Upper lobe of right lung (tissue), 1 donor: ENCODE measurements at regions not wholly inside any gene's neighbourhood (a gene's known extent, or its start where the extent isn't known, plus 50 kb on each side); places are given as distances from the start of the nearest gene placed in this dataset.
"Not testable (repeated sequence)": the region's sequence is repeated elsewhere in the genome, so short reads cannot be mapped to it uniquely, and the experiment has no call there.

Source experiments
- ATAC-seq: fragments of 200-7000 bp; cut with Tn5 transposase; one replicate; pipeline ENCODE4 v1.9.1; 2020; ENCODE audit warnings: mild to moderate bottlenecking, moderate library complexity
- DNase-seq: peaks from one replicate; pipeline ENCODE4 v3.0.0-alpha.2; 2020
- H3K27ac ChIP-seq: fragments of 200-600 bp; one replicate; pipeline ENCODE4 v1.8.0; 2022
- H3K27me3 ChIP-seq: fragments of 200-600 bp; one replicate; pipeline ENCODE4 v1.8.0; 2022; ENCODE audit warnings: mild to moderate bottlenecking
- H3K36me3 ChIP-seq: fragments of 200-600 bp; one replicate; pipeline ENCODE4 v1.8.0; 2022
- H3K4me1 ChIP-seq: fragments of 200-600 bp; one replicate; pipeline ENCODE4 v1.8.0; 2022
- H3K4me3 ChIP-seq: fragments of 200-600 bp; one replicate; pipeline ENCODE4 v1.8.0; 2022; ENCODE audit warnings: mild to moderate bottlenecking
- H3K9me3 ChIP-seq: fragments of 200-600 bp; one replicate; pipeline ENCODE4 v1.8.0; 2022
- CTCF ChIP-seq: fragments of 200-600 bp; IDR thresholded peaks from one replicate; pipeline ENCODE4 v1.8.0; 2022; ENCODE audit warnings: antibody characterized with exemption
- intact Hi-C: fragments of 100-400 bp; cut with DNase I; formaldehyde crosslinking; loops from one replicate; pipeline ENCODE4 v1.11.0; 2022
- donor health status: DM: no; HTN: yes; CAD: no; lungs with severe emphysema.

DNA sequence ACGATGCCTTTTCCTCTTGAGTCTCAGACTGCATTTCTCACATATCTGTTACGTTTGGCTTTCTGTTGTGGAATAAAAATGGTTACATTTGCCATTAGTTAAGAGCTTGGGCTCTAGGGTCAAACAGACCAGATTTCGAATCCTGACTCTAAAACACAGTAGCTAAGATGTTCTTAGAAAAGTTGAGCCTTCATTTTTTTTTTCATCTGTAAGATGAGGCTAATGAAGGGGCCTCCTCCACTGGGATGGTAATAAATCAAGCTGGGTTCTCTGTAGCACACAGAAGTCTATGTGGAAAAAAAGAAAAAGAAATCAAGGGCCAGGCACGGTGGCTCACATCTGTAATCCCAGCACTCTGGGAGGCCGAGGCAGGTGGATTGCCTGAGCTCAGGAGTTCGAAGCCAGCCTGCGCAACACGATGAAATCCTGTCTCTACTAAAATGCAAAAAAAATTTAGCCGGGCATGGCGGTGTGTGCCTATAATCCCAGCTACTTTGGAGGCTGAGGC, 49.9 kb upstream of the CAPRIN1 start:
- TF ChIP-seq CTCF: no peak
- no peak overlapping the region for H3K27ac ChIP-seq
- no peaks in the 10 kb centered on the region for H3K9me3 ChIP-seq
- H3K27me3 ChIP-seq: peaks cover 2% of the 10 kb centered on the region
- ATAC-seq (no peak), DNase-seq (no peak)
- H3K4me3 ChIP-seq: no peak overlapping the region
- H3K36me3 ChIP-seq: no peaks in the 10 kb centered on the region
- intact Hi-C loops: no loop called here
- no peaks in the 10 kb centered on the region for H3K4me1 ChIP-seq

GRCh38 chr11:33999393-33999792, 52.1 kb upstream of the CAPRIN1 start:
- H3K27me3 ChIP-seq: peaks cover 4% of the 10 kb centered on the region
- intact Hi-C loops: no loop called here
- H3K27ac ChIP-seq: no peak overlapping the region
- TF ChIP-seq CTCF: no peak
- no peaks in the 10 kb centered on the region for H3K4me1 ChIP-seq
- no peak overlapping the region for H3K4me3 ChIP-seq
- H3K36me3 ChIP-seq: no peaks in the 10 kb centered on the region
- no peaks in the 10 kb centered on the region for H3K9me3 ChIP-seq
- DNase-seq (no peak), ATAC-seq (no peak)

DNA sequence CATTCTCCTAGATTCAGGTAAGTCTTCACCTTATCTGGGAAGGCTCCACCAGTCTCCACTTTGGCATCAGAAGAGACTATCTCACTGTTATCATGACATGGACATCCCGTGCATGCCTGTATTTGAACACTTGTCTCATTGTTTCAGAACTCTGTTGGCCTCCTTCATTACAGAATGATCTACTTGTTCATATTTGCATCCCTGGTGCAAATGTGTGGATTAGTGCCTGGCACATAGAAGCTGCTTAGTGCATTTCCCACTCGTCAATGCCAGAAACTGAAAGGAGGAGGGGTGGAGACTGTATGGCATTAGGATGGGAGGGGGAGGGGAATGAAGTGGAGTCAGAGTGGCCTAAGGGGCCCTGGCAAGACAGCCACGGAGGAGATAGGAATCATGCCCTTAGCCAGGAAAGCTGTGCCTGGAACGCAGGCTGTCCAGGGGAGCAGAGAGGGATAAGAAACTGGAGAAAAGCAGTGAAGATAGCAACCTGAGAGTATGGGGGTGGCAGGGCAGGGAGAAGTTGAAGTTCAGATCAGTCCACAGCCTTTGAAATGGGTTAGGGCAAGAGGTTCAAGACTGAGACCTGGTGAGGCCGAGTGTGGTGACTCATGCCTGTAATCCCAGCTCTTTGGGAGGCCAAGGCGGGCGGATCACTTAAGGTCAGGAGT, 53.8 kb upstream of the CAPRIN1 start:
- H3K27ac ChIP-seq: no peak overlapping the region
- peaks cover 4% of the 10 kb centered on the region for H3K27me3 ChIP-seq
- no peak for TF ChIP-seq CTCF
- DNase-seq: no peak
- H3K4me1 ChIP-seq: no peaks in the 10 kb centered on the region
- intact Hi-C loops: no loop called here
- ATAC-seq: no peak
- no peaks in the 10 kb centered on the region for H3K36me3 ChIP-seq
- no peaks in the 10 kb centered on the region for H3K9me3 ChIP-seq
- no peak overlapping the region for H3K4me3 ChIP-seq

DNA sequence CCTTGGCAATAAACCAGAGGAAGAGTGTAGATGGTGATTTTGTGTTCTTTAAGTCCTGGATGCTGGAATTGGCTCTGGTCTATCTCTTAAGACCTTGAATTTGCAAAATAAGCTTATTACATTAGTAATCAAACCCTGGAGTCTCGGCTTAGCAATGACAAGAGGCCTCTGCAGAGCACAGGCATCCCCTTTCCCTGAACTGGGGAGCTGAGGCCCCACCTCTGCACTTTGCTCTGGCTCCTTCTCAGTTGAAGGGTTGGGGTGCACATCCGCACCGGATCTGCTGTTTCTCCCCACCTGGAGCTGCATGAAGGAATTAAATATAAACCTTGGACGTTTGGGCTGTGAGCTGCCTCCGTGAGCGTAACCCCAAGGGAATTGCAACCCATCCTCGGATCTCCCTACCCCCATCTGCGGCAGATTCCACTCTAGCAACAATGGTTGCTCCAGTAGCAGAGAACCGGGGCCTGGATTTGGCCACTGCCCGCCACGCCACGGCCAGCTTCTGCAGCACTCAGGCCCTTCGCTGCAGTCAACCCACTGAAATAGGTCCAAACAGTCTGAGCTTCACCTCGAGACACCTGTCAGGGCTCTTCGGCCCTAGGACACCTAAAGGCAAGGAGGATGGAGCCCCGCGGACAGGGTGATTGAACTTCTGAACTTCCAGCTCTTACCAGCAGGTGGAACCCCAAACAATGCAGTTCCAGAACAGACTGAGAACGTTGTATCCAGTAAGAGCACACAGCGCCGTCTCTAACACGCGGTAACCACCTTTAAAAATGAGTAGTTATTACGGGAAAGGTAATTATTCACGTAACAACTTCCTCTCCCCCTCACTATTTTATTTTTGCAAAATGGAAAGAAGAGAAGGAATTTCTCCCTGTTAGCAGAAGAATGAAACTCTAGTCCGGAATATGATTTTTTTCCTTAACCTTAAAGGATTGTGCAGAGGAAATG, 54.8 kb upstream of the CAPRIN1 start:
- no peak overlapping the region for H3K4me3 ChIP-seq

GRCh38 chr11:33994937-33995336, 56.6 kb upstream of the CAPRIN1 start:
- Histone ChIP-seq H3K27me3 (peaks cover 4% of the 10 kb centered on the region), H3K27ac (no peak overlapping the region), H3K36me3 (no peaks in the 10 kb centered on the region), H3K4me3 (no peak overlapping the region), H3K4me1 (no peaks in the 10 kb centered on the region), H3K9me3 (no peaks in the 10 kb centered on the region)
- no peak for TF ChIP-seq CTCF
- ATAC-seq (no peak), DNase-seq (no peak)
- intact Hi-C loops: no loop called here

More for the DNA sequence above, 54.8 kb upstream of the CAPRIN1 start:
- Histone ChIP-seq H3K9me3 (no peaks in the 10 kb centered on the region), H3K27me3 (peaks cover 4% of the 10 kb centered on the region), H3K36me3 (no peaks in the 10 kb centered on the region), H3K27ac (no peak overlapping the region), H3K4me1 (no peaks in the 10 kb centered on the region)
- TF ChIP-seq CTCF: peak; percentile 82
- intact Hi-C loops: no loop called here
- ATAC-seq (peak; percentile 99), DNase-seq (no peak)

GRCh38 chr11:33991136-33991535, 60.4 kb upstream of the CAPRIN1 start:
- H3K36me3 ChIP-seq, intact Hi-C loops: not testable (repeated sequence)

DNA sequence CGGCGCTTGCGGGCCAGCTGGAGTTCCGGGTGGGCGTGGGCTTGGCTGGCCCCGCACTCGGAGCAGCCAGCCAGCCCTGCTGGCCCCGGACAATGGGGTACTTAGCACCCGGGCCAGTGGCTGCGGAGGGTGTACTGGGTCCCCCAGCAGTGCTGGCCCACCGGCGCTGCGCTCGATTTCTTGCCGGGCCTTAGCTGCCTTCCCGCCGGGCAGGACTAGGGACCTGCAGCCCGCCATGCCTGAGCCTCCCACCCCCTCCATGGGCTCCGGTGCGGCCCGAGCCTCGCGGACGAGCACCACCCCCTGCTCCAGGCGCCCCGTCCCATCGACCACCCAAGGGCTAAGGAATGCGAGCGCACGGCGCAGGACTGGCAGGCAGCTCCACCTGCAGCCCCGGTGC, 61.4 kb upstream of the CAPRIN1 start:
- H3K27me3 ChIP-seq, H3K27ac ChIP-seq, intact Hi-C loops, H3K4me1 ChIP-seq, ATAC-seq, H3K4me3 ChIP-seq, H3K9me3 ChIP-seq, H3K36me3 ChIP-seq, DNase-seq: not testable (repeated sequence)

More at GRCh38 chr11:33991136-33991535, 60.4 kb upstream of the CAPRIN1 start:
- DNase-seq, H3K27me3 ChIP-seq, H3K9me3 ChIP-seq, ATAC-seq, H3K4me3 ChIP-seq, H3K4me1 ChIP-seq, H3K27ac ChIP-seq: not testable (repeated sequence)
